ENCODE measurements at regions not wholly inside any gene's neighbourhood (a gene's known extent, or its start where the extent isn't known, plus 50 kb on each side); places are given as distances from the start of the nearest gene placed in this dataset.

DNA sequence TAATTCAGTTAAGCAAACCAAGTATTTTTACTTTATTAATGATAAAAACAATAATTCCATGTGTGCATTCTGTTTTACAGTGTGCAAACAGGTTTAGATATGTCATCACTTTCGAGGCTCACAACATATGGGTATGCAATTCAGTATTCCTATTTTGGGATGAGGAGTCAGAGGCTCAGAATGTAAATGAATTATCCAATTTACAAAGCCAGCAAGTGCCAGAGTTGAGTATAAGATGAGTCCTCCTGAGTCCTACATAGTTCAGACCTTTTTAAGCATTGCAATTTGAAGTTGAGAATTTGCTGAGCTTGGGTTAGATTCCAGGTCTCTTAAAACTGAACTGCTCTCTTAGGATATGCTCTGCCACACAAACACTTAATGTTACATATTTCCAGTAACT is 424.2 kb upstream of the ROBO2 start:
- TF ChIP-seq POLR2A (IDR thresholded peaks at IDR 0.05; ENCODE audit: low read depth, low read length) (no peak), POLR2AphosphoS5 (IDR thresholded peaks at IDR 0.05; ENCODE audit: low read depth, low read length) (no peak), TAF1 (IDR thresholded peaks at IDR 0.05; ENCODE audit: borderline replicate concordance, low read depth, low read length) (no peak)

Data from GM12892 (cell line).